AG04450 (cell line): ENCODE measurements at regions not wholly inside any gene's neighbourhood (a gene's known extent, or its start where the extent isn't known, plus 50 kb on each side); places are given as distances from the start of the nearest gene placed in this dataset.

Experiments used
- CTCF ChIA-PET: fragments of 300-600, 350-600 bp; formaldehyde crosslinking; extraction: SDS; loops from one replicate; lab custom pipeline; 2022; ENCODE audit warnings: antibody characterized with exemption, inconsistent platforms; lab: Charles Lee
- POLR2A ChIA-PET: fragments of 350-600 bp; formaldehyde crosslinking; extraction: SDS; loops from one replicate; lab custom pipeline; 2021; ENCODE audit warnings: antibody characterized with exemption, inconsistent platforms; lab: Yijun Ruan, JAX
- DNase-seq: peaks from one replicate; pipeline ENCODE4 v3.0.0-alpha.2; 2011; ENCODE audit warnings: low read depth, low spot score
- H3K27ac ChIP-seq: one replicate; pipeline ENCODE4 v1.5.1; 2012; ENCODE audit warnings: low read depth, low read length, control low read depth
- H3K27me3 ChIP-seq: one replicate; pipeline ENCODE4 v1.6.0; 2012; ENCODE audit warnings: low read length; ENCODE audit not compliant: control insufficient read depth, insufficient read depth
- H3K4me3 ChIP-seq: 2 replicates; pipeline ENCODE4 v1.5.1; 2011; ENCODE audit warnings: mild to moderate bottlenecking, low read depth, low read length, control low read depth
- H3K9me3 ChIP-seq: 2 replicates; pipeline ENCODE4 v1.5.1; 2012; ENCODE audit warnings: low read length; ENCODE audit not compliant: control insufficient read depth, insufficient read depth
- TF ChIP-seq, protein P1 (sequence below): IDR thresholded peaks from 2 replicates; pipeline ENCODE4 v1.5.1; 2011; ENCODE audit warnings: low read depth, low read length, control low read depth, inconsistent platforms

DNA sequence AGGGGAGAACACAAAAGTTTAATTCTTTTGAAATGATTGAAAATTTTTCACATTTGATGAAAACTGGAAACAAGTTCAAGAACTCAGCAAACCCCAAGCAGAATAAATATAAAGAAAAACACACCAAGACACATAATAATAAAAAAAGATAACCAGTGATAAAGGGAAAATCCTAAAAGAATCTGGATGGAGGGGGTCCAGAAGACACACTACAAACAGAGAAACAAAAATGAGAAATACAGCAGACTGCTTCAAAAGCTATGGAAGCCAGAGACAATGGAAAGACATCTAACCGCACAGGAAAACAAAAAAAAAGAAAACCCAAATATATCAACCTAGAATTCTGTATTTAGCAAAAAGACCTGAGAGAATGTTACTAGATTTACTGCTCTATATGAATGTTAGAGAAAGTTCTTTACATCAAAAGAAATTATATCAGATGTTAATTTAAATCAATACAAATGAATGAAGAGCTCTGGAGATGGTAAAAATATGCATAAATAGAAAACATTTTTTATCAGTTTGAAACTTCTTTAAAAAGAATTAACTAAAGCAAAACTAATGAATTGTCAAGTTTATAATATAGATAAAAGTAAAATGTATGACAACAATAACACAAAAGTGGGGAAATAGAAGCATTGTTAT, 310.7 kb upstream of the PREP start:
- POLR2A ChIA-PET = no interaction called here
- H3K27me3 ChIP-seq = no peaks in the 10 kb centered on the region
- H3K4me3 ChIP-seq = no peak overlapping the region
- TF ChIP-seq, protein P1, sequence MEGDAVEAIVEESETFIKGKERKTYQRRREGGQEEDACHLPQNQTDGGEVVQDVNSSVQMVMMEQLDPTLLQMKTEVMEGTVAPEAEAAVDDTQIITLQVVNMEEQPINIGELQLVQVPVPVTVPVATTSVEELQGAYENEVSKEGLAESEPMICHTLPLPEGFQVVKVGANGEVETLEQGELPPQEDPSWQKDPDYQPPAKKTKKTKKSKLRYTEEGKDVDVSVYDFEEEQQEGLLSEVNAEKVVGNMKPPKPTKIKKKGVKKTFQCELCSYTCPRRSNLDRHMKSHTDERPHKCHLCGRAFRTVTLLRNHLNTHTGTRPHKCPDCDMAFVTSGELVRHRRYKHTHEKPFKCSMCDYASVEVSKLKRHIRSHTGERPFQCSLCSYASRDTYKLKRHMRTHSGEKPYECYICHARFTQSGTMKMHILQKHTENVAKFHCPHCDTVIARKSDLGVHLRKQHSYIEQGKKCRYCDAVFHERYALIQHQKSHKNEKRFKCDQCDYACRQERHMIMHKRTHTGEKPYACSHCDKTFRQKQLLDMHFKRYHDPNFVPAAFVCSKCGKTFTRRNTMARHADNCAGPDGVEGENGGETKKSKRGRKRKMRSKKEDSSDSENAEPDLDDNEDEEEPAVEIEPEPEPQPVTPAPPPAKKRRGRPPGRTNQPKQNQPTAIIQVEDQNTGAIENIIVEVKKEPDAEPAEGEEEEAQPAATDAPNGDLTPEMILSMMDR = no peak
- CTCF ChIA-PET = interaction anchor here (1.1 kb wide), 1 partner anchor 15 kb away, joined by 3 read pairs; no protein-coding TSS in a partner anchor
- no peak overlapping the region for H3K27ac ChIP-seq
- DNase-seq = no peak
- peaks cover 4% of the 10 kb centered on the region; the same call in 1 of the 2 replicates for H3K9me3 ChIP-seq

DNA sequence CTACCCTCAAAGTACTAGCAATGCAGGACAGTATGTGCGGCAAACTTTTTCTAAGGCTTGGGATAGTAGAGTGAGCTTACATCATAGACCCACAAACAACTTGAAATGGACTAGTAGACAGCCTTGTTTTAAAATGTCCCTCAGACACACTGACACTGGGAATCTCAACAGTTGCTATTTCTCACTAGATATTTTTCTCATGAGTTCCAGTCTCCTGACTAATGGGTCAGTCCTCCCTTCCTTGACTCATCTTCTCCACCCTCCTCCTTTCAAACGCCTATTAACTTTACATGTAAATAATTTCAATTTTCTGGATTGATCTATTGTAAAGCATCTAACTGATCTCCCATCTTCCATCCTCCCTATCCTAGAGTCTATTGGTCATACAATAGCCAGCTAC, 308.3 kb upstream of the PREP start:
- DNase-seq = no peak
- Histone ChIP-seq H3K4me3 (no peak overlapping the region), H3K9me3 (peaks cover 4% of the 10 kb centered on the region; the same call in 1 of the 2 replicates), H3K27me3 (no peaks in the 10 kb centered on the region), H3K27ac (no peak overlapping the region)
- CTCF ChIA-PET = no interaction called here
- POLR2A ChIA-PET = no interaction called here
- TF ChIP-seq, protein P1 = no peak

DNA sequence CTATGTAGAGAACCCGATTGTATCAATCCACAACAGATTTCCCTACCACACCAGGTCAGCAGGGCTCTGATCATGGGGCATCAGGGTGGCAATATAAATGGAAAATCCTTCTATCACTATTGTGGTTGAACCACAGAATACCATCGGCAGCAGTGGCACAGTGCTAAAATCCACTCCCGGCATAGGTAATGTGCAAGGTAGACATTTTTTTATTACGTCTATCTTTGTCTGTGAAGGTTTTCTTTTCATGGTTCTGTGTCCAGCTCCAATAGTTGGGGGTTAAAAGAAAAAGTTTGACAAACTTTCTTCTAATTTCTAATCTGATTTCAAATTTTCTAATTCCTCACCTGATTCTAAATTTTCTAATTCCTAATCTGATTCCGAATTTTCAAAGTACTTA, 302.7 kb upstream of the PREP start:
- Histone ChIP-seq H3K4me3 (no peak overlapping the region), H3K9me3 (no peaks in the 10 kb centered on the region), H3K27me3 (no peaks in the 10 kb centered on the region), H3K27ac (no peak overlapping the region)
- CTCF ChIA-PET = no interaction called here
- POLR2A ChIA-PET = no interaction called here
- TF ChIP-seq, protein P1 = no peak
- DNase-seq = no peak

- Histone ChIP-seq H3K9me3 (no peaks in the 10 kb centered on the region), H3K27ac (no peak overlapping the region), H3K27me3 (no peaks in the 10 kb centered on the region), H3K4me3 (no peak overlapping the region)
- DNase-seq = no peak
- CTCF ChIA-PET = no interaction called here
- TF ChIP-seq, protein P1 = no peak
- POLR2A ChIA-PET = no interaction called here
Measured at GRCh38 chr6:105695461-105695860, 292.6 kb upstream of the PREP start.

DNA sequence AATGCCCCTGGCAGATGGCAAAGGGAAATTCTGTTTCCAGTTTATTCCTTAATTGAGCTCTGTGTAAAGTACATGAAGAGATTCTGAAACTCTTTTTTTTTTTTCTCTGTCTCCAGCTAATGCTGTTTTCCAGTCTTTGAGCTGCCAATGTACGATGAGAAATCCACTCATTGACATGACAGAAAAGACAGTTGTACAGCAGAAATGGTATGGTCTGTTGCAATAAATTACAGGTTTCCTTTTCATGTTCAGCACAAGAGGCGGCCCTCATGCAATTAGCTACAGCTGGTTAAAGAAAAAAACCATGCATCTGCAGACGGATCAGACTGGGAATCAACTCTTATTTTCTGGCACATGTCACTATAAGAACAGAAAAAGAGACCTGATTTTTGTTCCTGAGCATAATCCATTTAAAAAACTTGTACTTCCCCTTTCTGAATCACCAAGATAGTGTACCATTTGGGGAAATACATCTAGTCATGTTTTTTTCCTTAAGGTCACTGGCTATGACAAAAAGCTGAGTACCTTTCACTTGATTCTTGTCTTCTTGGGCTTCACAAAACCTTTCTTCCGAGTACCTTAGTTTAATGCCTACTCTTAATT, 289.8 kb upstream of the PREP start:
- H3K4me3 ChIP-seq = no peak overlapping the region
- H3K27ac ChIP-seq = no peak overlapping the region
- DNase-seq = no peak
- TF ChIP-seq, protein P1 = no peak
- H3K9me3 ChIP-seq = peaks cover 2% of the 10 kb centered on the region; the same call in 1 of the 2 replicates
- ChIA-PET POLR2A (no interaction called here), CTCF (interaction anchor here (0.6 kb wide), 1 partner anchor 200 kb away, joined by 4 read pairs; no protein-coding TSS in a partner anchor)
- no peaks in the 10 kb centered on the region for H3K27me3 ChIP-seq
